Activated naive CD4-positive, alpha-beta T cell treated with anti-CD3 and anti-CD28 coated beads for 36 hours (primary cell): ENCODE measurements at regions not wholly inside any gene's neighbourhood (a gene's known extent, or its start where the extent isn't known, plus 50 kb on each side); places are given as distances from the start of the nearest gene placed in this dataset. TPM values are rescaled to one million over a fixed set of nuclear protein-coding genes. Genes with fewer than 3 reads are reported as not detected.

Experiments used
- CTCF ChIA-PET: fragments of 350-600 bp; sonication (Branson Sonifier 250); formaldehyde crosslinking; loops from one replicate; lab custom pipeline; 2021; ENCODE audit warnings: antibody characterized with exemption; lab: Charles Lee
- DNase-seq: peaks from one replicate; pipeline ENCODE4 v3.0.0-alpha.2; 2020
- H3K27ac Mint-ChIP-seq: one replicate; pipeline ENCODE4 v1.8.0; 2021; ENCODE audit warnings: mild to moderate bottlenecking, mixed read lengths
- H3K27me3 Mint-ChIP-seq: one replicate; pipeline ENCODE4 v1.8.0; 2021; ENCODE audit warnings: low read depth, mixed read lengths
- H3K36me3 Mint-ChIP-seq: one replicate; pipeline ENCODE4 v1.8.0; 2021; ENCODE audit warnings: low read depth, mixed read lengths
- H3K4me1 Mint-ChIP-seq: one replicate; pipeline ENCODE4 v1.8.0; 2021; ENCODE audit warnings: low read depth, mixed read lengths
- H3K4me3 Mint-ChIP-seq: one replicate; pipeline ENCODE4 v1.8.0; 2021; ENCODE audit warnings: mild to moderate bottlenecking, moderate library complexity, mixed read lengths
- H3K9me3 Mint-ChIP-seq: one replicate; pipeline ENCODE4 v1.8.0; 2021; ENCODE audit warnings: mixed read lengths
- intact Hi-C: fragments of 100-400 bp; cut with micrococcal nuclease; formaldehyde crosslinking; loops from one replicate; pipeline ENCODE4 v1.15.1; 2023
- microRNA-seq: library from miRNA; unstranded; fragments of <30 nt; microRNA quantifications from one replicate; pipeline ENCODE4 v1.2.0, GENCODE V29; 2022; ENCODE audit warnings: borderline microRNAs expressed, borderline replicate concordance

DNA sequence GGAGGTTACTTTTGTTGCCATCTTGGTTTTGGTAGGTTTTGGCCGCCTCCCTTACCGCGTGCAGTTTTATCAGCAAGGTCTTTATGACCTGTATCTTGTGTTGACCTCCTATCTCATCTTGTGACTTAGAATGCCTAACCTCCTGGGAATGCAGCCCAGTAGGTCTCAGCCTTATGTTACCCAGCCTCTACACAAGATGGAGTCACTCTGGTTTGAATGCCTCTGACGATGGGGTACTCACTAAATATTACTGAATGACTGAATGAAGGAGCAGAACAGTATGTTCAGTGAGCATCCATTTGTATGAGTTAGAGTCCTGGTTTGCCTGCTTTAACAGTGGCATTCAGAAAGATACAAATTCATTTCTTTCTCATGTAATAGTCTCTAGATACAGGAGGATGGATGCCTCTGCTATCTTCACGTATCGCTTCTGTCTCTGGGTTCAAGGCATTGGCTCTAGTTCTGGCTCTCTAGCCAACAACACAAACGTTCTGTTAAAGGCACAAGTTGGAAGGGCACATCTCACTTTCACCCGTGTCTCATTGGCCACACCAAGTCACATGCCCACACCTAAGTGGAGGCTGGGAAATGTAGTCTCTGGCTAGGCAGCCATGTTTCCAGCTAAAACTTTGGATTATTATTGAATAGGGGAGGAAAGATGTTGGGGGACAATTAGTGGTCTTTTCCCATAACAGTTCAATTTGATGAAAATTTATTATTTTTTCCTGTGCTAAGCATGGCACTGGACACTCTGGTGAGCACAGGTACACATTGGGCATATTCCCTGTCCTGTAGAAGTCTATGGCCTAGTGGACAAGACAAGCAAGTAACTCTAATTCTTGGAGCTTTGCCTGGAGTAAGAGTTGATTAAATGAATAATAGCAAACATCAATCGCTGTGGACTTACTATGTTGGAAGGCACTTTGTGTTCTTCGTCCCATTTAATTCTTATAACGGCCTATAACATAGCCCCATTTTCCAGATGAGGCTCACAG is 75.2 kb upstream of the RPH3A start:
- CTCF ChIA-PET, result interaction anchor here (0.6 kb wide), 1 partner anchor 416 kb away, joined by 3 read pairs; no protein-coding TSS in a partner anchor
- intact Hi-C loops, result no loop called here
- Mint-ChIP-seq H3K4me3 (no peak overlapping the region), H3K27me3 (peaks cover 10% of the 10 kb centered on the region), H3K9me3 (no peaks in the 10 kb centered on the region), H3K4me1 (no peaks in the 10 kb centered on the region), H3K27ac (no peak overlapping the region), H3K36me3 (no peaks in the 10 kb centered on the region)
- no peak for DNase-seq

DNA sequence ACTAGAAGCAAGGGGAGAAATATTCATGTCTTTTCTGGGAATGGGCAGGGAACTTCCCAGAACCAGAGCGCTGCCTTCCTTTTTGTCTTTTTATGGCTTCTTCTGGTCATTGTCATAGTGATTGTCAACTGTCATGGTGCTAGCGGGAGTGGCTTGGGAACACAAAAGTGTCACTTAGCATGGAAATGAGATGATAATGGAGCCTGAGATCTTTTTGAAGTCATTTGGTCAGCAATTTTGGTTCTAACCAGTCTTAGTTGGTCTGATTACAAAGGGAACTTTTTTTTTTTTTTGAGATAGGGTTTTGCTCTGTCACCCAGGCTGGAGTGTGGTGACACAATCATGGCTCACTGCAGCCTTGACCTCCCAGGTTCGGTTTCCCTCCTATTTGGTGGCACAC is 62.7 kb upstream of the RPH3A start:
- H3K9me3 Mint-ChIP-seq, result no peaks in the 10 kb centered on the region
- no peaks in the 10 kb centered on the region for H3K4me1 Mint-ChIP-seq
- H3K27ac Mint-ChIP-seq, result no peak overlapping the region
- no peak overlapping the region for H3K4me3 Mint-ChIP-seq
- no peaks in the 10 kb centered on the region for H3K36me3 Mint-ChIP-seq
- CTCF ChIA-PET, result no interaction called here
- intact Hi-C loops, result no loop called here
- no peak for DNase-seq
- H3K27me3 Mint-ChIP-seq, result peaks cover 10% of the 10 kb centered on the region

DNA sequence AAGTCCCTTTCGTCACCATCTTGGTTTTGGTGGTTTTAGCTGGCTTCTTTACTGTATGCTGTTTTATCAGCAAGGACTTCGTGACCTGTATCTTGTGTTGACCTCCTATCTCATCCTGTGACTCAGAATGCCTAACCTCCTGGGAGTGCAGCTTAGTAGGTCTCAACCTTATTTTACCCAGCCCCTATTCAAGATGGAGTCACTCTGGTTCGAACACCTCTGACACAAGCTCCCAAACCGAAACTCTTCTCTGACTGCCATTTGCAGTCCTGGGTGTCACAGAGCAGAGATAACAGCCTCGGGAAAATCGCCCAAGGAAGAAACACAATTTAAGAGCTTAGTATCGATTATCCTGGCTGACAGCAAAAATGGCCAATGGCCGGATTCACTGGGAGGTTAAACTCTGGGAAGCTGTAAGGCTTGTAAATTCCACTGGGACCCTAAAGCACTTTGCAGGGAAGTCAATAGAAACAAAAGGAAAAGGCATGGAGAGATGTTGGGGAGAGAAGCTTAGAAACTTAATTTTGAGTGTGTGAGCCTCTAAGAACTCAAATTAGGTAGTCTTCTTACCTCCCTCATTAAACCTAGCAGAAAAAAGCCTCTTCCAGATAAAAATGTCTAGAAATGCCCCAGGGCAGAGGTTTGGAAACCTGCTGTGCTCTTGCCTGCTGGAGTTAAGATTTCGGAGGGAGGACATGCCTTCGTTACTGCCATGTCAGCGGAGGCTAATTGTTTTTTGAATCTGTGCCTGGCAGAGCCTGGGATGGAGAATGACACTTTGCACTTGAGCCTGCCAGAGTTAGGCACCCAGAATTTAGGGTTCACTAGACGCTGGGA is 56.5 kb upstream of the RPH3A start:
- Mint-ChIP-seq H3K4me3 (no peak overlapping the region), H3K9me3 (no peaks in the 10 kb centered on the region), H3K36me3 (no peaks in the 10 kb centered on the region), H3K27me3 (peaks cover 10% of the 10 kb centered on the region), H3K4me1 (no peaks in the 10 kb centered on the region), H3K27ac (no peak overlapping the region)
- DNase-seq, result no peak
- intact Hi-C loops, result no loop called here
- CTCF ChIA-PET, result no interaction called here

DNA sequence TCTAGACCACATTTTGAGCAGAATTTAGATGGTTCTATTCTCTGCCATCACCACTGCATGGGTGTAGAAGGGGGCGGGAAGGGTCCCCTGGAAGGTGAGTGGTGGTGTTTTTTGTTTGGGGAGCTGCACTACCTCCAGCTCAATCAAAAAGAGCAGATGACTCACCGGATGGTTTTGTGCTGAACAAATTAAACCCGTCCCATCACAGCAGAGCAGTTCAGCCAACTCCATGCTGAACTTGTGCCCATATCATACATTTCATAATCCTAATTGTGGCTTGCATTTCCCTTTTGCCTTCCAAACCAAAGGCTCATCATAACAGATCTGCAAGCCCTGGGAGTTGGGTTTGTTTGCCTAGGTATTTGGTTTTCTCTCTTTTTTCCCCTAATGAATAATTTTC is 53.0 kb upstream of the RPH3A start:
- no peaks in the 10 kb centered on the region for H3K4me1 Mint-ChIP-seq
- no peak overlapping the region for H3K27ac Mint-ChIP-seq
- no peak overlapping the region for H3K4me3 Mint-ChIP-seq
- H3K9me3 Mint-ChIP-seq, result no peaks in the 10 kb centered on the region
- H3K36me3 Mint-ChIP-seq, result no peaks in the 10 kb centered on the region
- intact Hi-C loops, result no loop called here
- peaks cover 15% of the 10 kb centered on the region for H3K27me3 Mint-ChIP-seq
- CTCF ChIA-PET, result no interaction called here
- DNase-seq, result no peak

DNA sequence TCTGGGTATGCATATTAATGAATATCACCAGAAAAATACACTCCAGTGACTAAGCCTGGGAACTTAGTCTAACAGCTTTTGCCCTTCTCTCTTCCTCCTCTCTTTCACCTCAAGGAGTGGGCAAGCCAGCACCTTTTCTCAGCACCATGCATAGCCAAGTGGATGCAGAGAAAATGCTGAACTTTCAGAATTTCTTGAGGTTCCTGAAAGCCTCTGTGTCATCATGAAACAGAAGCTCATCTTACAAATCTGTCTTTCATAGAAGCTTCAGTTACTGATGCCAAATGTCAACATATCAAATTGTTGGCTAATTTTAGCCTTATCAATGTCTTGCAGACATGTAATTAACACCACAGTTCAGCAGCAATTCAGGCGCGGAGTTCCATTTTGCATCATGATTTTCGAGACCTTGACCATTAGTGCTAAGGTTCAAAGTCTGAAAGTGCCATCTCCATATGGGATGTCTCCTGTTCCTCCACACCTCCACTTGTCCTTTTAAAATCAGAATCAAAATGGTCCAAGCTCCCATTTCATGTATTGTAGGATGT is 51.1 kb upstream of the RPH3A start:
- H3K9me3 Mint-ChIP-seq, result no peaks in the 10 kb centered on the region
- H3K4me1 Mint-ChIP-seq, result no peaks in the 10 kb centered on the region
- CTCF ChIA-PET, result interaction anchor here (0.9 kb wide), 1 partner anchor 9 kb away, joined by 5 read pairs; no protein-coding TSS in a partner anchor
- intact Hi-C loops, result no loop called here
- DNase-seq, result no peak
- peaks cover 16% of the 10 kb centered on the region for H3K27me3 Mint-ChIP-seq
- H3K27ac Mint-ChIP-seq, result no peak overlapping the region
- no peaks in the 10 kb centered on the region for H3K36me3 Mint-ChIP-seq
- no peak overlapping the region for H3K4me3 Mint-ChIP-seq

DNA sequence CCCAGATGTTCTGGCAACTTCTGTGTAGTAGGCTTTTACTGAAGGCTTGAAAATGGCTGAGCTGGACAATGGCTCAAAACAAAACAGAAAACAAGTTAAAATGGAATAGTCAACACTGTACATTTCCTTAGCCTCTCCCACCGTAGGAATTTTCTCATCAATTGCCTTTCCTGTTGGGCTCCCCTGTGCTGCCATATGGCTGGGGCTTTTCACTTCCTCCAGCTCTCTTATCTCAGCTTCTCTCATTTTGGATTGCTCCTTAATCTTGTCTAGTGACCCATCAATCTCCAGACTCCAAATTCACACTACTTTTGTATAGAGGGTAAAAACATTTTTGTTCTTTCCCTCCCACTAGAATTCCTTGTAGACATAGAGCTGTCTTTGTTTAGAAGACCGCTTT is 50.4 kb upstream of the RPH3A start:
- no peak overlapping the region for H3K27ac Mint-ChIP-seq
- CTCF ChIA-PET, result interaction anchor here (0.9 kb wide), 1 partner anchor 8 kb away, joined by 5 read pairs; no protein-coding TSS in a partner anchor
- H3K36me3 Mint-ChIP-seq, result no peaks in the 10 kb centered on the region
- H3K4me3 Mint-ChIP-seq, result no peak overlapping the region
- H3K27me3 Mint-ChIP-seq, result peaks cover 13% of the 10 kb centered on the region
- H3K9me3 Mint-ChIP-seq, result no peaks in the 10 kb centered on the region
- H3K4me1 Mint-ChIP-seq, result no peaks in the 10 kb centered on the region
- no peak for DNase-seq
- intact Hi-C loops, result no loop called here

Small RNA genes lying in the stretch of these regions (microRNA-seq; reads per million reads assigned to microRNA genes)
- gene MIR1302-1, result not detected
